PFSK-1 (cell line): ENCODE measurements at regions not wholly inside any gene's neighbourhood (a gene's known extent, or its start where the extent isn't known, plus 50 kb on each side); places are given as distances from the start of the nearest gene placed in this dataset.

ENCODE experiments used
- FOXP2 ChIP-seq: optimal IDR thresholded peaks from 2 replicates; pipeline ENCODE3; 2011; ENCODE audit warnings: borderline replicate concordance, control low read depth, inconsistent platforms; ENCODE audit not compliant: insufficient read depth; ENCODE audit errors: extremely low read length, extremely low read depth
- POLR2AphosphoS5 ChIP-seq: IDR thresholded peaks from 2 replicates; pipeline ENCODE4 v1.6.1; 2012; ENCODE audit warnings: low read depth, mild to moderate bottlenecking, control low read depth, low read length, moderate library complexity
- REST ChIP-seq, 2 experiments: IDR thresholded peaks; 2 replicates each; pipeline versions ENCODE4 v1.6.1 to v1.8.0; 2011 to 2012; ENCODE audit warnings: low read depth in 2 of 2, low read length in 2 of 2, control low read depth in 1 of 2, inconsistent platforms in 1 of 2, mild to moderate bottlenecking in 1 of 2, moderate library complexity in 1 of 2; ENCODE audit not compliant: insufficient read depth in 1 of 2
- SIN3A ChIP-seq: IDR thresholded peaks from 2 replicates; pipeline ENCODE4 v1.6.1; 2012; ENCODE audit warnings: mild to moderate bottlenecking, low read length, moderate library complexity, borderline replicate concordance; ENCODE audit not compliant: insufficient read depth
- TAF1 ChIP-seq: IDR thresholded peaks from 2 replicates; pipeline ENCODE4 v1.6.1; 2012; ENCODE audit warnings: low read length, control low read depth, borderline replicate concordance; ENCODE audit not compliant: insufficient read depth

GRCh38 chr9:99549441-99549840 lies 272.2 kb upstream of the NR4A3 start:
- TF ChIP-seq FOXP2: no peak
- TF ChIP-seq REST (IDR thresholded peaks at IDR 0.05; ENCODE audit: insufficient read depth in 1 of 2, low read depth in 2 of 2, low read length in 2 of 2): peak; percentile 38 to 84; a peak in 3 of 4 replicates

- peak in 1 of 2 experiments; percentile 69; a peak in 2 of 4 replicates for TF ChIP-seq REST (IDR thresholded peaks at IDR 0.05; ENCODE audit: insufficient read depth in 1 of 2, low read depth in 2 of 2, low read length in 2 of 2)
- 0 out of 2 replicates have a peak, but pooled peaks have one; percentile 44 for TF ChIP-seq SIN3A
- TF ChIP-seq POLR2AphosphoS5: no peak
- peak; percentile 50; the same call in 1 of the 2 replicates for TF ChIP-seq TAF1
- no peak for TF ChIP-seq FOXP2
Measured at GRCh38 chr9:99555792-99556191, 265.9 kb upstream of the NR4A3 start.

GRCh38 chr9:99556998-99557397 lies 264.7 kb upstream of the NR4A3 start:
- no peak for TF ChIP-seq TAF1
- TF ChIP-seq FOXP2: no peak
- TF ChIP-seq POLR2AphosphoS5: no peak
- TF ChIP-seq SIN3A: no peak
- no peak for TF ChIP-seq REST (IDR thresholded peaks at IDR 0.05; ENCODE audit: insufficient read depth in 1 of 2, low read depth in 2 of 2, low read length in 2 of 2)

GRCh38 chr9:99557816-99558215 lies 263.9 kb upstream of the NR4A3 start:
- no peak for TF ChIP-seq FOXP2
- no peak for TF ChIP-seq POLR2AphosphoS5
- no peak for TF ChIP-seq TAF1
- no peak for TF ChIP-seq SIN3A
- no peak for TF ChIP-seq REST (IDR thresholded peaks at IDR 0.05; ENCODE audit: insufficient read depth in 1 of 2, low read depth in 2 of 2, low read length in 2 of 2)

- TF ChIP-seq FOXP2 (no peak), SIN3A (no peak), TAF1 (no peak), POLR2AphosphoS5 (no peak), REST (IDR thresholded peaks at IDR 0.05; ENCODE audit: insufficient read depth in 1 of 2, low read depth in 2 of 2, low read length in 2 of 2) (no peak)
Measured at GRCh38 chr9:99559776-99560175, 261.9 kb upstream of the NR4A3 start.
